ENCODE measurements at regions not wholly inside any gene's neighbourhood (a gene's known extent, or its start where the extent isn't known, plus 50 kb on each side); places are given as distances from the start of the nearest gene placed in this dataset.

- no peak for TF ChIP-seq CTCF (IDR thresholded peaks at IDR 0.05; ENCODE audit: insufficient read depth, low read length, missing control alignments)
- POLR2A ChIA-PET, result no interaction called here
- DNase-seq (ENCODE audit: low read depth, low spot score), result no peak
- no peak overlapping the region for H3K4me3 ChIP-seq (ENCODE audit: low read depth, low read length)
- CTCF ChIA-PET, result interaction anchor here (0.9 kb wide), 1 partner anchor 22 kb away, joined by 3 read pairs; no protein-coding TSS in a partner anchor
These were observed 207.3 kb upstream of the CLNK start for GRCh38 chr4:10891866-10892265.

GRCh38 chr4:10889819-10890218, 205.3 kb upstream of the CLNK start:
- CTCF ChIA-PET, result no interaction called here
- TF ChIP-seq CTCF (IDR thresholded peaks at IDR 0.05; ENCODE audit: insufficient read depth, low read length, missing control alignments), result no peak
- H3K4me3 ChIP-seq (ENCODE audit: low read depth, low read length), result no peak overlapping the region
- POLR2A ChIA-PET, result no interaction called here
- DNase-seq (ENCODE audit: low read depth, low spot score), result no peak

- no peak overlapping the region for H3K4me3 ChIP-seq (ENCODE audit: low read depth, low read length)
- POLR2A ChIA-PET, result no interaction called here
- no peak for DNase-seq (ENCODE audit: low read depth, low spot score)
- CTCF ChIA-PET, result no interaction called here
- no peak for TF ChIP-seq CTCF (IDR thresholded peaks at IDR 0.05; ENCODE audit: insufficient read depth, low read length, missing control alignments)
These were observed 195.0 kb upstream of the CLNK start for GRCh38 chr4:10879411-10880110.

- CTCF ChIA-PET, result no interaction called here
- POLR2A ChIA-PET, result no interaction called here
- no peak for DNase-seq (ENCODE audit: low read depth, low spot score)
- no peak overlapping the region for H3K4me3 ChIP-seq (ENCODE audit: low read depth, low read length)
- TF ChIP-seq CTCF (IDR thresholded peaks at IDR 0.05; ENCODE audit: insufficient read depth, low read length, missing control alignments), result no peak
These were observed 194.3 kb upstream of the CLNK start for GRCh38 chr4:10878861-10879260.

- no peak for TF ChIP-seq CTCF (IDR thresholded peaks at IDR 0.05; ENCODE audit: insufficient read depth, low read length, missing control alignments)
- no peak overlapping the region for H3K4me3 ChIP-seq (ENCODE audit: low read depth, low read length)
- CTCF ChIA-PET, result no interaction called here
- POLR2A ChIA-PET, result no interaction called here
- no peak for DNase-seq (ENCODE audit: low read depth, low spot score)
These were observed 192.5 kb upstream of the CLNK start for GRCh38 chr4:10877076-10877475.

GRCh38 chr4:10875144-10875799, 190.7 kb upstream of the CLNK start:
- no peak for DNase-seq (ENCODE audit: low read depth, low spot score)
- POLR2A ChIA-PET, result no interaction called here
- no peak for TF ChIP-seq CTCF (IDR thresholded peaks at IDR 0.05; ENCODE audit: insufficient read depth, low read length, missing control alignments)
- no peak overlapping the region for H3K4me3 ChIP-seq (ENCODE audit: low read depth, low read length)
- CTCF ChIA-PET, result no interaction called here

Measured in AG04449 (cell line).